Muscle of leg (tissue), 3 donors: ENCODE measurements at regions not wholly inside any gene's neighbourhood (a gene's known extent, or its start where the extent isn't known, plus 50 kb on each side); places are given as distances from the start of the nearest gene placed in this dataset.

Experiments
- DNase-seq: peaks from one replicate; pipeline ENCODE4 v3.0.0; 2013
- H3K27ac ChIP-seq: one replicate; pipeline ENCODE4 v1.5.1; 2013; ENCODE audit warnings: mild to moderate bottlenecking, low read length, control low read depth
- H3K27me3 ChIP-seq: one replicate; pipeline ENCODE4 v1.6.1; 2013; ENCODE audit warnings: low read length; ENCODE audit not compliant: control insufficient read depth, insufficient read depth
- H3K36me3 ChIP-seq: one replicate; pipeline ENCODE4 v1.6.1; 2013; ENCODE audit warnings: low read length; ENCODE audit not compliant: control insufficient read depth, insufficient read depth
- H3K4me1 ChIP-seq: one replicate; pipeline ENCODE4 v1.6.1; 2013; ENCODE audit warnings: low read length; ENCODE audit not compliant: control insufficient read depth, insufficient read depth
- H3K4me3 ChIP-seq: one replicate; pipeline ENCODE4 v1.5.1; 2013; ENCODE audit warnings: low read length, control low read depth
- H3K9me3 ChIP-seq: replicated peaks from 2 replicates; pipeline ENCODE4 v1.6.1; 2013; ENCODE audit warnings: low read depth, low read length; ENCODE audit not compliant: control insufficient read depth
- WGBS: methylation state at CpG from one replicate; pipeline ENCODE4 v1.1.5; 2013; ENCODE audit warnings: missing lambda C conversion rate; ENCODE audit not compliant: insufficient coverage; 5-methylcytosine and 5-hydroxymethylcytosine counted together

- H3K36me3 ChIP-seq, result no peaks in the 10 kb centered on the region
- no CpG with 5 or more reads among the region's 2 CpGs for WGBS
- peak; percentile 54 for DNase-seq
- no peaks in the 10 kb centered on the region for H3K9me3 ChIP-seq
- no peak overlapping the region for H3K4me3 ChIP-seq
- peaks cover 2% of the 10 kb centered on the region for H3K4me1 ChIP-seq
- no peaks in the 10 kb centered on the region for H3K27me3 ChIP-seq
- H3K27ac ChIP-seq, result no peak overlapping the region
These were observed 53.1 kb upstream of the HMCN1 start for GRCh38 chr1:185681034-185681633.

GRCh38 chr1:185680453-185680852 lies 53.7 kb upstream of the HMCN1 start:
- no peak for DNase-seq
- Histone ChIP-seq H3K27me3 (no peaks in the 10 kb centered on the region), H3K27ac (no peak overlapping the region), H3K4me1 (peaks cover 2% of the 10 kb centered on the region), H3K9me3 (no peaks in the 10 kb centered on the region), H3K36me3 (no peaks in the 10 kb centered on the region), H3K4me3 (no peak overlapping the region)
- 67% methylated on average over 1 of the region's 4 CpGs for WGBS

- 18% methylated on average over 2 of the region's 5 CpGs for WGBS
- peak; percentile 50 for DNase-seq
These were observed 55.0 kb upstream of the HMCN1 start for GRCh38 chr1:185679220-185679619.

GRCh38 chr1:185676969-185677368 lies 57.2 kb upstream of the HMCN1 start:
- Histone ChIP-seq H3K4me3 (no peak overlapping the region), H3K27ac (no peak overlapping the region), H3K4me1 (peaks cover 2% of the 10 kb centered on the region), H3K27me3 (no peaks in the 10 kb centered on the region), H3K36me3 (no peaks in the 10 kb centered on the region), H3K9me3 (no peaks in the 10 kb centered on the region)
- no peak for DNase-seq
- no CpG with 5 or more reads among the region's 1 CpG for WGBS

More at GRCh38 chr1:185679220-185679619, 55.0 kb upstream of the HMCN1 start:
- H3K27ac ChIP-seq, result no peak overlapping the region
- H3K9me3 ChIP-seq, result no peaks in the 10 kb centered on the region
- H3K36me3 ChIP-seq, result no peaks in the 10 kb centered on the region
- peaks cover 2% of the 10 kb centered on the region for H3K4me1 ChIP-seq
- H3K4me3 ChIP-seq, result no peak overlapping the region
- no peaks in the 10 kb centered on the region for H3K27me3 ChIP-seq

GRCh38 chr1:185674201-185674600 lies 60.0 kb upstream of the HMCN1 start:
- no CpG with 5 or more reads among the region's 5 CpGs for WGBS
- DNase-seq, result peak; percentile 78
- Histone ChIP-seq H3K4me3 (no peak overlapping the region), H3K9me3 (no peaks in the 10 kb centered on the region), H3K4me1 (peaks cover 2% of the 10 kb centered on the region), H3K27me3 (no peaks in the 10 kb centered on the region), H3K27ac (peak overlapping the region; percentile 29), H3K36me3 (no peaks in the 10 kb centered on the region)

GRCh38 chr1:185672719-185673360 lies 61.4 kb upstream of the HMCN1 start:
- H3K4me3 ChIP-seq, result no peak overlapping the region
- H3K4me1 ChIP-seq, result peaks cover 2% of the 10 kb centered on the region
- peak; percentile 72 for DNase-seq
- no peaks in the 10 kb centered on the region for H3K27me3 ChIP-seq
- WGBS, result 100% methylated on average over 1 of the region's 3 CpGs
- no peaks in the 10 kb centered on the region for H3K9me3 ChIP-seq
- no peaks in the 10 kb centered on the region for H3K36me3 ChIP-seq
- no peak overlapping the region for H3K27ac ChIP-seq

- peak; percentile 73 for DNase-seq
- Histone ChIP-seq H3K27me3 (no peaks in the 10 kb centered on the region), H3K4me3 (no peak overlapping the region), H3K36me3 (no peaks in the 10 kb centered on the region), H3K4me1 (peaks cover 2% of the 10 kb centered on the region), H3K9me3 (no peaks in the 10 kb centered on the region), H3K27ac (no peak overlapping the region)
- WGBS, result 56% methylated on average over 1 of the region's 6 CpGs
These were observed 64.0 kb upstream of the HMCN1 start for GRCh38 chr1:185670187-185670627.

- Histone ChIP-seq H3K4me3 (no peak overlapping the region), H3K4me1 (peaks cover 2% of the 10 kb centered on the region), H3K36me3 (no peaks in the 10 kb centered on the region), H3K27ac (no peak overlapping the region), H3K27me3 (no peaks in the 10 kb centered on the region), H3K9me3 (no peaks in the 10 kb centered on the region)
- no peak for DNase-seq
These were observed 66.2 kb upstream of the HMCN1 start for GRCh38 chr1:185668013-185668412.

- H3K4me3 ChIP-seq, result no peak overlapping the region
- WGBS, result no CpG with 5 or more reads among the region's 2 CpGs
- no peak overlapping the region for H3K27ac ChIP-seq
- no peaks in the 10 kb centered on the region for H3K9me3 ChIP-seq
- no peak for DNase-seq
- peaks cover 2% of the 10 kb centered on the region for H3K4me1 ChIP-seq
- no peaks in the 10 kb centered on the region for H3K27me3 ChIP-seq
- no peaks in the 10 kb centered on the region for H3K36me3 ChIP-seq
These were observed 67.6 kb upstream of the HMCN1 start for GRCh38 chr1:185666582-185666981.

GRCh38 chr1:185663771-185664296 lies 70.4 kb upstream of the HMCN1 start:
- WGBS, result no CpG with 5 or more reads among the region's 1 CpG
- H3K27ac ChIP-seq, result no peak overlapping the region
- no peaks in the 10 kb centered on the region for H3K4me1 ChIP-seq
- no peaks in the 10 kb centered on the region for H3K36me3 ChIP-seq
- no peak for DNase-seq
- no peak overlapping the region for H3K4me3 ChIP-seq
- H3K9me3 ChIP-seq, result no peaks in the 10 kb centered on the region
- H3K27me3 ChIP-seq, result no peaks in the 10 kb centered on the region
